NCI-H1048 (cell line): ENCODE measurements at regions not wholly inside any gene's neighbourhood (a gene's known extent, or its start where the extent isn't known, plus 50 kb on each side); places are given as distances from the start of the nearest gene placed in this dataset.

Experiments used
- DNase-seq: peaks from one replicate; lab custom pipeline; 2025; lab: John Stamatoyannopoulos, UW

GRCh38 chr2:149651229-149651628 lies 63.7 kb upstream of the MMADHC start:
- no peak for DNase-seq

- DNase-seq, result no peak
Observed at GRCh38 chr2:149650006-149650405, 62.4 kb upstream of the MMADHC start.

GRCh38 chr2:149648282-149649030 lies 60.9 kb upstream of the MMADHC start:
- no peak for DNase-seq

- no peak for DNase-seq
Observed at GRCh38 chr2:149645391-149645790, 57.8 kb upstream of the MMADHC start.
